LHCN-M2 (cell line): ENCODE measurements at regions not wholly inside any gene's neighbourhood (a gene's known extent, or its start where the extent isn't known, plus 50 kb on each side); places are given as distances from the start of the nearest gene placed in this dataset.
"Not testable (repeated sequence)": the region's sequence is repeated elsewhere in the genome, so short reads cannot be mapped to it uniquely, and the experiment has no call there.

Source experiments
- DNase-seq: peaks from one replicate; pipeline ENCODE4 v3.0.0-alpha.2; 2012; ENCODE audit warnings: low read depth

GRCh38 chr20:53723045-53723444 is 129.4 kb upstream of the ZNF217 start:
- DNase-seq: no peak

GRCh38 chr20:53722515-53723036 is 128.9 kb upstream of the ZNF217 start:
- DNase-seq: no peak

GRCh38 chr20:53721445-53721963 is 127.9 kb upstream of the ZNF217 start:
- not testable (repeated sequence) for DNase-seq

GRCh38 chr20:53719171-53719803 is 125.6 kb upstream of the ZNF217 start:
- DNase-seq: not testable (repeated sequence)

GRCh38 chr20:53718142-53719021 is 124.7 kb upstream of the ZNF217 start:
- DNase-seq: no peak

- no peak for DNase-seq
Observed at GRCh38 chr20:53716395-53716794, 122.8 kb upstream of the ZNF217 start.

GRCh38 chr20:53714524-53714923 is 120.9 kb upstream of the ZNF217 start:
- DNase-seq: no peak

GRCh38 chr20:53713328-53714056 is 119.9 kb upstream of the ZNF217 start:
- DNase-seq: no peak

GRCh38 chr20:53712212-53712977 is 118.8 kb upstream of the ZNF217 start:
- no peak for DNase-seq

- no peak for DNase-seq
Observed at GRCh38 chr20:53711333-53712211, 117.9 kb upstream of the ZNF217 start.

GRCh38 chr20:53708129-53708968 is 114.7 kb upstream of the ZNF217 start:
- DNase-seq: peak; percentile 80

- DNase-seq: peak; percentile 69
Observed at GRCh38 chr20:53707371-53708055, 113.9 kb upstream of the ZNF217 start.

GRCh38 chr20:53706466-53707370 is 113.1 kb upstream of the ZNF217 start:
- peak; percentile 76 for DNase-seq

- no peak for DNase-seq
Observed at GRCh38 chr20:53706008-53706465, 112.4 kb upstream of the ZNF217 start.

GRCh38 chr20:53702617-53703016 is 109.0 kb upstream of the ZNF217 start:
- DNase-seq: no peak

GRCh38 chr20:53699906-53700305 is 106.3 kb upstream of the ZNF217 start:
- no peak for DNase-seq

- no peak for DNase-seq
Observed at GRCh38 chr20:53699085-53699674, 105.5 kb upstream of the ZNF217 start.
